Left lung (tissue), 4 donors: ENCODE measurements at regions not wholly inside any gene's neighbourhood (a gene's known extent, or its start where the extent isn't known, plus 50 kb on each side); places are given as distances from the start of the nearest gene placed in this dataset.

ENCODE experiments used
- ATAC-seq: fragments of 200-7000 bp; cut with Tn5 transposase; one replicate; pipeline ENCODE4 v1.9.1; 2020; ENCODE audit warnings: moderate library complexity
- DNase-seq, 4 donors: peaks; one replicate each; pipeline ENCODE4 v3.0.0-alpha.2; 2013 to 2020
- H3K27ac ChIP-seq, 2 donors: fragments of 200-600 bp; sonication (generic) in 1 of 2; one replicate each; pipeline versions ENCODE4 v1.5.0 to v1.8.0; 2020 to 2021
- H3K27me3 ChIP-seq, 2 donors: fragments of 200-600 bp; sonication (generic) in 1 of 2; one replicate each; pipeline versions ENCODE4 v1.5.0 to v1.8.0; 2020 to 2021
- H3K36me3 ChIP-seq, 2 donors: fragments of 200-600 bp; sonication (generic) in 1 of 2; one replicate each; pipeline versions ENCODE4 v1.5.0 to v1.8.0; 2020 to 2021
- H3K4me1 ChIP-seq, 2 donors: fragments of 200-600 bp; one replicate each; pipeline ENCODE4 v1.8.0; 2021
- H3K4me3 ChIP-seq, 2 donors: fragments of 200-600 bp; sonication (generic) in 1 of 2; one replicate each; pipeline versions ENCODE4 v1.5.0 to v1.8.0; 2020 to 2021; ENCODE audit warnings: mild to moderate bottlenecking in 1 of 2
- H3K9me3 ChIP-seq, 2 donors: fragments of 200-600 bp; sonication (generic) in 1 of 2; one replicate each; pipeline versions ENCODE4 v1.5.0 to v1.8.0; 2020 to 2021
- intact Hi-C, 2 donors: fragments of 100-400 bp; cut with DNase I; formaldehyde crosslinking; loops; one replicate each; pipeline versions ENCODE4 v1.11.2 to v1.14.2; 2022
- TF ChIP-seq, protein P1 (sequence below), 2 donors: fragments of 200-600 bp; sonication (generic) in 1 of 2; IDR thresholded peaks; one replicate each; pipeline versions ENCODE4 v1.5.0 to v1.8.0; 2021; ENCODE audit warnings: antibody characterized with exemption in 2 of 2
- donor health status: DM: no; HTN: yes; CAD: no.
- donor health status: DM: no; HTN: no; CAD: no.

DNA sequence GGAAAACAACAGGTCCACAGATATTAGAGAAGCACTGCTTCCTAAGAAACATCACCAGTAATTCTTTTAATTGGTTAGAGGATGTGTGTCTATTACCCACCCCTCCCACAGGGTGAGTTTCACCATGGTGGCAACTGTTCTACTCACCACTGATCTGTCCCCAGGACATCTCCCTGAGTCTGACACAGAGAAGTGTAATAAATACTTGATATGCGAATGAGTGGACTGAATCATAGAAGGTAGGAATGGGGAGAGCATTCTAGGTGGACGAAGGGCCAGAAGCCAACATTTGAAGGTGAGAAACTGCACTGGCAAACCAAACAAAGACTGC lies 452.7 kb upstream of the PROK2 start:
- H3K27ac ChIP-seq: no peak overlapping the region
- TF ChIP-seq, protein P1, sequence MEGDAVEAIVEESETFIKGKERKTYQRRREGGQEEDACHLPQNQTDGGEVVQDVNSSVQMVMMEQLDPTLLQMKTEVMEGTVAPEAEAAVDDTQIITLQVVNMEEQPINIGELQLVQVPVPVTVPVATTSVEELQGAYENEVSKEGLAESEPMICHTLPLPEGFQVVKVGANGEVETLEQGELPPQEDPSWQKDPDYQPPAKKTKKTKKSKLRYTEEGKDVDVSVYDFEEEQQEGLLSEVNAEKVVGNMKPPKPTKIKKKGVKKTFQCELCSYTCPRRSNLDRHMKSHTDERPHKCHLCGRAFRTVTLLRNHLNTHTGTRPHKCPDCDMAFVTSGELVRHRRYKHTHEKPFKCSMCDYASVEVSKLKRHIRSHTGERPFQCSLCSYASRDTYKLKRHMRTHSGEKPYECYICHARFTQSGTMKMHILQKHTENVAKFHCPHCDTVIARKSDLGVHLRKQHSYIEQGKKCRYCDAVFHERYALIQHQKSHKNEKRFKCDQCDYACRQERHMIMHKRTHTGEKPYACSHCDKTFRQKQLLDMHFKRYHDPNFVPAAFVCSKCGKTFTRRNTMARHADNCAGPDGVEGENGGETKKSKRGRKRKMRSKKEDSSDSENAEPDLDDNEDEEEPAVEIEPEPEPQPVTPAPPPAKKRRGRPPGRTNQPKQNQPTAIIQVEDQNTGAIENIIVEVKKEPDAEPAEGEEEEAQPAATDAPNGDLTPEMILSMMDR (IDR thresholded peaks at IDR 0.05): no peak
- no peak overlapping the region for H3K4me3 ChIP-seq
- ATAC-seq (no peak), DNase-seq (no peak)
- intact Hi-C loops: no loop called here
- no peaks in the 10 kb centered on the region for H3K27me3 ChIP-seq
- H3K9me3 ChIP-seq: no peaks in the 10 kb centered on the region
- H3K36me3 ChIP-seq: no peaks in the 10 kb centered on the region
- no peaks in the 10 kb centered on the region for H3K4me1 ChIP-seq

GRCh38 chr3:72234391-72234790 lies 449.4 kb upstream of the PROK2 start:
- no peak for DNase-seq

GRCh38 chr3:72233571-72233970 lies 448.6 kb upstream of the PROK2 start:
- Histone ChIP-seq H3K36me3 (no peaks in the 10 kb centered on the region), H3K9me3 (no peaks in the 10 kb centered on the region), H3K4me1 (no peaks in the 10 kb centered on the region), H3K4me3 (no peak overlapping the region), H3K27ac (no peak overlapping the region), H3K27me3 (no peaks in the 10 kb centered on the region)
- intact Hi-C loops: no loop called here
- TF ChIP-seq, protein P1 (IDR thresholded peaks at IDR 0.05): no peak
- DNase-seq (no peak), ATAC-seq (no peak)

More at GRCh38 chr3:72234391-72234790, 449.4 kb upstream of the PROK2 start:
- TF ChIP-seq, protein P1 (IDR thresholded peaks at IDR 0.05): no peak
- no peaks in the 10 kb centered on the region for H3K36me3 ChIP-seq
- no peak overlapping the region for H3K27ac ChIP-seq
- H3K9me3 ChIP-seq: no peaks in the 10 kb centered on the region
- no peaks in the 10 kb centered on the region for H3K4me1 ChIP-seq
- no peak overlapping the region for H3K4me3 ChIP-seq
- H3K27me3 ChIP-seq: no peaks in the 10 kb centered on the region
- intact Hi-C loops: no loop called here
- ATAC-seq: peak; percentile 33

DNA sequence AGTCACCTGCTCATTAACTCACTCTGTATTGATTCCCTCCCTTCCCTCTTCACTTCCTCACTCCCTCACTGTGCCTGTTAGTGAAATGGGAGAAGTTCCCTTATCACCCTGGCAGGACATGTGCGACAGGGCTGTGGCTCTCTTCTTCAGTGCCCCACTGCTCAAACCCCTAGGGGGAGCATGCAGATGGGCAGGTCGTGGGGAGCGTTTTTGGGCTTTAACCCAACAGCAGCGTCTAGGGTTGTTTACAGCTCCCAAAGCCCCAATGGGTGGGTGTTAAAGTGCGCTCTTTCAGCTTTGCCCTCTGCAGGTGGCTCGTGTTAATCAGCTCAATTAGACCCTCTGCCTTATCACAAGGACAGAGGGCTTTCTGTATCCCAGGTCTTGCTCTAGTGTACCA lies 447.8 kb upstream of the PROK2 start:
- intact Hi-C loops: no loop called here
- H3K36me3 ChIP-seq: no peaks in the 10 kb centered on the region
- TF ChIP-seq, protein P1 (IDR thresholded peaks at IDR 0.05): no peak
- H3K27me3 ChIP-seq: no peaks in the 10 kb centered on the region
- ATAC-seq (no peak), DNase-seq (no peak)
- no peaks in the 10 kb centered on the region for H3K9me3 ChIP-seq
- no peaks in the 10 kb centered on the region for H3K4me1 ChIP-seq
- H3K27ac ChIP-seq: no peak overlapping the region
- no peak overlapping the region for H3K4me3 ChIP-seq

- no peak for ATAC-seq
- H3K9me3 ChIP-seq: no peaks in the 10 kb centered on the region
- no peaks in the 10 kb centered on the region for H3K4me1 ChIP-seq
- no peak overlapping the region for H3K27ac ChIP-seq
- H3K36me3 ChIP-seq: no peaks in the 10 kb centered on the region
- TF ChIP-seq, protein P1 (IDR thresholded peaks at IDR 0.05): no peak
- DNase-seq: no peak
- no peak overlapping the region for H3K4me3 ChIP-seq
- intact Hi-C loops: no loop called here
- H3K27me3 ChIP-seq: no peaks in the 10 kb centered on the region
These were observed 447.4 kb upstream of the PROK2 start for GRCh38 chr3:72232331-72232730.
